HCT116 (cell line): ENCODE measurements at regions not wholly inside any gene's neighbourhood (a gene's known extent, or its start where the extent isn't known, plus 50 kb on each side); places are given as distances from the start of the nearest gene placed in this dataset.

ENCODE experiments used
- ATAC-seq: fragments of 200-7000 bp; cut with Tn5 transposase; 2 replicates; pipeline ENCODE4 v1.9.1; 2020; ENCODE audit warnings: mild to moderate bottlenecking, moderate library complexity
- BruUV-seq: library from RNA; stranded (reverse); fragments of 400-500 nt; replicated peaks from 2 replicates; lab custom pipeline; 2021; lab: Mats Ljungman, UMichigan
- CTCF ChIA-PET: fragments of 300-600 bp; sonication (Branson Sonifier 250); formaldehyde crosslinking; loops from one replicate; lab custom pipeline; 2021; ENCODE audit warnings: antibody characterized with exemption; lab: Charles Lee
- POLR2A ChIA-PET: fragments of 300-600, 350-600 bp; sonication (Branson Sonifier 250); formaldehyde crosslinking; loops from one replicate; lab custom pipeline; 2021; ENCODE audit warnings: antibody characterized with exemption; lab: Charles Lee
- RAD21 ChIA-PET, 2 experiments: fragments of 300-600 bp; sonication (Branson Sonifier 250); formaldehyde crosslinking; loops; one replicate each; lab custom pipeline; 2023; ENCODE audit warnings: low total read pairs in 2 of 2; ENCODE audit not compliant: uncharacterized antibody in 2 of 2, unreplicated experiment in 2 of 2, low non-redundant PET in 1 of 2; lab: Charles Lee
- DNase-seq: peaks from one replicate; pipeline ENCODE4 v3.0.0-alpha.2; 2010; ENCODE audit warnings: low read depth, low spot score
- H2AFZ ChIP-seq: fragments of 200-600 bp; shearing (Covaris generic), sonication (generic); 2 replicates; pipeline ENCODE4 v1.6.1; 2017; ENCODE audit warnings: low read depth, mixed run types, mixed read lengths, antibody characterized with exemption, low read length; ENCODE audit not compliant: poor library complexity, severe bottlenecking
- H3K27ac ChIP-seq: 2 replicates; pipeline ENCODE4 v1.5.1; 2012; ENCODE audit warnings: low read depth, low read length
- H3K27me3 ChIP-seq: fragments of 200-600 bp; sonication (generic); 2 replicates; pipeline ENCODE4 v1.6.1; 2016; ENCODE audit warnings: mixed run types, low read length, mixed read lengths; ENCODE audit not compliant: insufficient read depth
- H3K36me3 ChIP-seq, 2 experiments: fragments of 200-500 bp in 1 of 2; fragments of 200-600 bp in 1 of 2; sonication (Bioruptor generic) in 1 of 2; sonication (generic) in 1 of 2; 2 replicates each; pipeline versions ENCODE4 v1.5.1 to v1.6.1; 2014 to 2016; ENCODE audit warnings: low read length in 2 of 2, inconsistent platforms in 1 of 2, mixed read lengths in 1 of 2, mixed run types in 1 of 2; ENCODE audit not compliant: insufficient read depth in 2 of 2, control insufficient read depth in 1 of 2
- H3K4me1 ChIP-seq, 2 experiments: fragments of 200-600 bp in 1 of 2; sonication (generic) in 1 of 2; 2 replicates each; pipeline versions ENCODE4 v1.5.1 to v1.6.1; 2012 to 2017; ENCODE audit warnings: low read length in 2 of 2, inconsistent platforms in 1 of 2, mild to moderate bottlenecking in 1 of 2, mixed read lengths in 1 of 2, mixed run types in 1 of 2, moderate library complexity in 1 of 2; ENCODE audit not compliant: insufficient read depth in 2 of 2, control insufficient read depth in 1 of 2
- H3K4me2 ChIP-seq: fragments of 200-600 bp; sonication (generic); 2 replicates; pipeline ENCODE4 v1.6.1; 2017; ENCODE audit warnings: mixed run types, low read length, mixed read lengths
- H3K4me3 ChIP-seq, 2 experiments: fragments of 200-600 bp in 1 of 2; sonication (generic) in 1 of 2; replicated peaks in 1 of 2; 2 replicates each; pipeline ENCODE4 v1.5.1; 2011 to 2016; ENCODE audit warnings: low read length in 2 of 2, control low read depth in 1 of 2, low read depth in 1 of 2, mild to moderate bottlenecking in 1 of 2, mixed read lengths in 1 of 2, mixed run types in 1 of 2
- H3K79me2 ChIP-seq: fragments of 200-600 bp; sonication (generic); 2 replicates; pipeline ENCODE4 v1.6.1; 2017; ENCODE audit warnings: mild to moderate bottlenecking, mixed run types, low read length, moderate library complexity, mixed read lengths; ENCODE audit not compliant: insufficient read depth
- H3K9ac ChIP-seq: fragments of 200-600 bp; sonication (generic); 2 replicates; pipeline ENCODE4 v1.6.1; 2016; ENCODE audit warnings: low read length, mixed read lengths
- H3K9me2 ChIP-seq: fragments of 200-600 bp; sonication (generic), shearing (Covaris generic); 2 replicates; pipeline ENCODE4 v1.6.1; 2017; ENCODE audit warnings: mixed run types, mild to moderate bottlenecking, moderate library complexity; ENCODE audit not compliant: insufficient read depth
- H3K9me3 ChIP-seq, 2 experiments: fragments of 200-500 bp in 1 of 2; fragments of 200-600 bp in 1 of 2; sonication (Bioruptor generic) in 1 of 2; sonication (generic) in 1 of 2; 2 replicates each; pipeline ENCODE4 v1.6.1; 2014 to 2017; ENCODE audit warnings: low read length in 2 of 2, mixed read lengths in 2 of 2, inconsistent platforms in 1 of 2, low read depth in 1 of 2, mild to moderate bottlenecking in 1 of 2, mixed run types in 1 of 2, moderate library complexity in 1 of 2; ENCODE audit not compliant: control insufficient read depth in 1 of 2, insufficient read depth in 1 of 2
- H4K20me1 ChIP-seq: fragments of 200-600 bp; sonication (generic), shearing (Covaris generic); 2 replicates; pipeline ENCODE4 v1.6.1; 2017; ENCODE audit warnings: mixed run types, mild to moderate bottlenecking, moderate library complexity; ENCODE audit not compliant: insufficient read depth
- EGR1 ChIP-seq: IDR thresholded peaks from 2 replicates; pipeline ENCODE4 v1.6.1; 2012; ENCODE audit warnings: low read depth
- ELF1 ChIP-seq: IDR thresholded peaks from 2 replicates; pipeline ENCODE4 v1.6.1; 2012; ENCODE audit warnings: low read depth, borderline replicate concordance
- EZH2 ChIP-seq: fragments of 200-600 bp; sonication (generic); IDR thresholded peaks from 2 replicates; pipeline ENCODE4 v1.6.1; 2017; ENCODE audit warnings: antibody characterized with exemption, mixed run types
- JUND ChIP-seq: IDR thresholded peaks from 2 replicates; pipeline ENCODE4 v1.6.1; 2012
- SIN3A ChIP-seq: IDR thresholded peaks from 2 replicates; pipeline ENCODE4 v1.6.1; 2012; ENCODE audit warnings: low read depth
- SP1 ChIP-seq: IDR thresholded peaks from 2 replicates; pipeline ENCODE4 v1.6.1; 2012; ENCODE audit warnings: low read depth
- YY1 ChIP-seq: IDR thresholded peaks from 2 replicates; pipeline ENCODE4 v1.6.1; 2011; ENCODE audit warnings: low read length, low read depth, moderate library complexity, mild to moderate bottlenecking; ENCODE audit not compliant: insufficient replicate concordance; ENCODE audit errors: extremely low read depth
- ZFX ChIP-seq: fragments of 450-650 bp; IDR thresholded peaks from 2 replicates; pipeline ENCODE4 v1.6.1; 2017
- ZNF274 ChIP-seq: fragments of 200-500 bp; sonication (Bioruptor generic); IDR thresholded peaks from 2 replicates; pipeline ENCODE4 v1.6.1; 2014; ENCODE audit warnings: mild to moderate bottlenecking, low read depth, low read length, inconsistent platforms
- intact Hi-C: fragments of 100-400 bp; cut with micrococcal nuclease; formaldehyde crosslinking; loops from 2 replicates; pipeline ENCODE4 v1.10.0; 2022
- TF ChIP-seq, protein P1 (sequence below): IDR thresholded peaks from 2 replicates; pipeline ENCODE4 v1.6.1; 2012; ENCODE audit warnings: low read depth
- TF ChIP-seq, protein P2 (sequence below): IDR thresholded peaks from 2 replicates; pipeline ENCODE4 v1.6.1; 2011; ENCODE audit warnings: mild to moderate bottlenecking, low read length, moderate library complexity; ENCODE audit not compliant: insufficient replicate concordance; ENCODE audit errors: extremely low read depth

DNA sequence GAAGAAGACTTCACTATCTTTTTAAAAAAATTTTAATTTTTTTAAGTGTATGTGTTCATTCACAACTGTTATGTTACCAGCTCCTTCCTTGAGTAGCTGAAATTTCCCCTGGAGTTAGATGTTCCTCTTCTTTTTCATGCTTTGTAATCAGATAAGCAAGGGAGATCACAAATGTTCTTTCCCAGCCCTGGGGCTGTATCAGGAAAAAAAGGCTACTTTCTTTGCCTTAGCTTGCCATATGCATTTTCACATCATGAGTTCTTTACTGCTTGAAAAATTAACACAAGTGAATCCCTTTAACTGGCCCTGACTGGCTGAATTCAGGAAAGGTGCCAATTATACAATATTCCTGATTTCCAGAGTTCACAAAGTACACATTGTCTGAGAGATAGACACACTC lies 353.2 kb upstream of the ATP11B start:
- H3K9ac ChIP-seq, result no peak overlapping the region
- ChIA-PET POLR2A (no interaction called here), RAD21 (no interaction called here), CTCF (no interaction called here)
- no peaks in the 10 kb centered on the region for H4K20me1 ChIP-seq
- BruUV-seq, result no TSS peak
- no peak for ATAC-seq
- intact Hi-C loops, result no loop called here
- no peak overlapping the region for H2AFZ ChIP-seq
- TF ChIP-seq, protein P1, sequence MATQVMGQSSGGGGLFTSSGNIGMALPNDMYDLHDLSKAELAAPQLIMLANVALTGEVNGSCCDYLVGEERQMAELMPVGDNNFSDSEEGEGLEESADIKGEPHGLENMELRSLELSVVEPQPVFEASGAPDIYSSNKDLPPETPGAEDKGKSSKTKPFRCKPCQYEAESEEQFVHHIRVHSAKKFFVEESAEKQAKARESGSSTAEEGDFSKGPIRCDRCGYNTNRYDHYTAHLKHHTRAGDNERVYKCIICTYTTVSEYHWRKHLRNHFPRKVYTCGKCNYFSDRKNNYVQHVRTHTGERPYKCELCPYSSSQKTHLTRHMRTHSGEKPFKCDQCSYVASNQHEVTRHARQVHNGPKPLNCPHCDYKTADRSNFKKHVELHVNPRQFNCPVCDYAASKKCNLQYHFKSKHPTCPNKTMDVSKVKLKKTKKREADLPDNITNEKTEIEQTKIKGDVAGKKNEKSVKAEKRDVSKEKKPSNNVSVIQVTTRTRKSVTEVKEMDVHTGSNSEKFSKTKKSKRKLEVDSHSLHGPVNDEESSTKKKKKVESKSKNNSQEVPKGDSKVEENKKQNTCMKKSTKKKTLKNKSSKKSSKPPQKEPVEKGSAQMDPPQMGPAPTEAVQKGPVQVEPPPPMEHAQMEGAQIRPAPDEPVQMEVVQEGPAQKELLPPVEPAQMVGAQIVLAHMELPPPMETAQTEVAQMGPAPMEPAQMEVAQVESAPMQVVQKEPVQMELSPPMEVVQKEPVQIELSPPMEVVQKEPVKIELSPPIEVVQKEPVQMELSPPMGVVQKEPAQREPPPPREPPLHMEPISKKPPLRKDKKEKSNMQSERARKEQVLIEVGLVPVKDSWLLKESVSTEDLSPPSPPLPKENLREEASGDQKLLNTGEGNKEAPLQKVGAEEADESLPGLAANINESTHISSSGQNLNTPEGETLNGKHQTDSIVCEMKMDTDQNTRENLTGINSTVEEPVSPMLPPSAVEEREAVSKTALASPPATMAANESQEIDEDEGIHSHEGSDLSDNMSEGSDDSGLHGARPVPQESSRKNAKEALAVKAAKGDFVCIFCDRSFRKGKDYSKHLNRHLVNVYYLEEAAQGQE, result no peak
- TF ChIP-seq EGR1 (no peak), SIN3A (no peak), JUND (no peak), YY1 (no peak), SP1 (no peak), ELF1 (no peak), ZNF274 (no peak), ZFX (no peak), EZH2 (no peak)
- TF ChIP-seq, protein P2, sequence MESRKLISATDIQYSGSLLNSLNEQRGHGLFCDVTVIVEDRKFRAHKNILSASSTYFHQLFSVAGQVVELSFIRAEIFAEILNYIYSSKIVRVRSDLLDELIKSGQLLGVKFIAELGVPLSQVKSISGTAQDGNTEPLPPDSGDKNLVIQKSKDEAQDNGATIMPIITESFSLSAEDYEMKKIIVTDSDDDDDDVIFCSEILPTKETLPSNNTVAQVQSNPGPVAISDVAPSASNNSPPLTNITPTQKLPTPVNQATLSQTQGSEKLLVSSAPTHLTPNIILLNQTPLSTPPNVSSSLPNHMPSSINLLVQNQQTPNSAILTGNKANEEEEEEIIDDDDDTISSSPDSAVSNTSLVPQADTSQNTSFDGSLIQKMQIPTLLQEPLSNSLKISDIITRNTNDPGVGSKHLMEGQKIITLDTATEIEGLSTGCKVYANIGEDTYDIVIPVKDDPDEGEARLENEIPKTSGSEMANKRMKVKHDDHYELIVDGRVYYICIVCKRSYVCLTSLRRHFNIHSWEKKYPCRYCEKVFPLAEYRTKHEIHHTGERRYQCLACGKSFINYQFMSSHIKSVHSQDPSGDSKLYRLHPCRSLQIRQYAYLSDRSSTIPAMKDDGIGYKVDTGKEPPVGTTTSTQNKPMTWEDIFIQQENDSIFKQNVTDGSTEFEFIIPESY, result no peak
- H3K4me2 ChIP-seq, result no peak overlapping the region
- H3K9me2 ChIP-seq, result no peaks in the 10 kb centered on the region
- H3K27me3 ChIP-seq, result no peaks in the 10 kb centered on the region
- no peak for DNase-seq
- no peaks in the 10 kb centered on the region for H3K79me2 ChIP-seq
- H3K4me1 ChIP-seq, result no peaks in the 10 kb centered on the region
- H3K27ac ChIP-seq, result no peak overlapping the region
- no peaks in the 10 kb centered on the region for H3K36me3 ChIP-seq
- H3K4me3 ChIP-seq, result no peak overlapping the region
- H3K9me3 ChIP-seq, result no peaks in the 10 kb centered on the region
